OCI-LY7 (cell line): ENCODE measurements at regions not wholly inside any gene's neighbourhood (a gene's known extent, or its start where the extent isn't known, plus 50 kb on each side); places are given as distances from the start of the nearest gene placed in this dataset.

Experiments
- BruUV-seq: library from RNA; stranded (reverse); fragments of 400-500 nt; replicated peaks from 2 replicates; lab custom pipeline; 2021; lab: Mats Ljungman, UMichigan
- CTCF ChIA-PET: fragments of 300-600 bp; sonication (Branson Sonifier 250); formaldehyde crosslinking; loops from one replicate; lab custom pipeline; 2022; ENCODE audit warnings: antibody characterized with exemption; ENCODE audit not compliant: unreplicated experiment; lab: Charles Lee
- POLR2A ChIA-PET: fragments of 300-600 bp; sonication (Branson Sonifier 250); formaldehyde crosslinking; loops from one replicate; lab custom pipeline; 2022; ENCODE audit warnings: antibody characterized with exemption; lab: Charles Lee
- DNase-seq: peaks from one replicate; pipeline ENCODE4 v3.0.0-alpha.2; 2015; ENCODE audit warnings: low spot score
- H2AFZ ChIP-seq: fragments of 200-600 bp; sonication (generic), shearing (Covaris generic); 2 replicates; pipeline ENCODE4 v1.6.1; 2014; ENCODE audit warnings: mild to moderate bottlenecking, antibody characterized with exemption, low read length, moderate library complexity
- H3K27ac ChIP-seq: fragments of 200-600 bp; sonication (generic); 2 replicates; pipeline ENCODE4 v1.5.1; 2014; ENCODE audit warnings: mixed run types, low read depth, mild to moderate bottlenecking, moderate library complexity, low read length, inconsistent platforms; ENCODE audit not compliant: poor library complexity, severe bottlenecking
- H3K36me3 ChIP-seq: fragments of 200-600 bp; sonication (generic); 2 replicates; pipeline ENCODE4 v1.6.1; 2014; ENCODE audit warnings: mild to moderate bottlenecking, antibody characterized with exemption, low read length, moderate library complexity, mixed read lengths; ENCODE audit not compliant: insufficient read depth
- H3K4me1 ChIP-seq: fragments of 200-600 bp; sonication (generic); 2 replicates; pipeline ENCODE4 v1.5.1; 2014; ENCODE audit warnings: mild to moderate bottlenecking, low read length; ENCODE audit not compliant: insufficient read depth, poor library complexity, severe bottlenecking
- H3K4me2 ChIP-seq: fragments of 200-600 bp; sonication (generic); 2 replicates; pipeline ENCODE4 v1.6.1; 2014; ENCODE audit warnings: mild to moderate bottlenecking, low read length
- H3K4me3 ChIP-seq: fragments of 200-600 bp; sonication (generic); 2 replicates; pipeline ENCODE4 v1.5.1; 2014; ENCODE audit warnings: mild to moderate bottlenecking, low read depth, low read length; ENCODE audit not compliant: poor library complexity, severe bottlenecking
- H3K79me2 ChIP-seq: fragments of 200-600 bp; sonication (generic); 2 replicates; pipeline ENCODE4 v1.6.1; 2016; ENCODE audit warnings: low read depth, mild to moderate bottlenecking, low read length, moderate library complexity, mixed read lengths; ENCODE audit not compliant: insufficient read depth
- H3K9me2 ChIP-seq: fragments of 200-600 bp; sonication (generic); 2 replicates; pipeline ENCODE4 v1.6.1; 2016; ENCODE audit warnings: mild to moderate bottlenecking, low read length, mixed read lengths; ENCODE audit not compliant: insufficient read depth
- H3K9me3 ChIP-seq: fragments of 200-600 bp; sonication (generic); 2 replicates; pipeline ENCODE4 v1.6.1; 2014; ENCODE audit warnings: mild to moderate bottlenecking, mixed run types, low read length, mixed read lengths
- H4K20me1 ChIP-seq: fragments of 200-600 bp; sonication (generic); 2 replicates; pipeline ENCODE4 v1.6.1; 2014; ENCODE audit warnings: mild to moderate bottlenecking, antibody characterized with exemption, low read length, moderate library complexity, mixed read lengths; ENCODE audit not compliant: insufficient read depth
- EZH2phosphoT487 ChIP-seq: fragments of 200-600 bp; sonication (generic); IDR thresholded peaks from 2 replicates; pipeline ENCODE4 v1.6.1; 2018; ENCODE audit warnings: low read depth, borderline replicate concordance, mild to moderate bottlenecking, mixed run types, antibody characterized with exemption, low read length, moderate library complexity, mixed read lengths
- intact Hi-C: fragments of 100-400 bp; cut with micrococcal nuclease; formaldehyde crosslinking; loops from one replicate; pipeline ENCODE4 v1.10.0; 2022; ENCODE audit not compliant: unreplicated experiment
- TF ChIP-seq, protein P1 (sequence below): fragments of 200-600 bp; sonication (generic); conservative IDR thresholded peaks from 2 replicates; pipeline ENCODE4 v1.5.1; 2014; ENCODE audit warnings: mild to moderate bottlenecking, antibody characterized with exemption, low read length, moderate library complexity, mixed read lengths

GRCh38 chr6:141989706-141989959, 143.1 kb upstream of the GJE1 start:
- Histone ChIP-seq H3K36me3 (no peaks in the 10 kb centered on the region), H3K4me1 (no peaks in the 10 kb centered on the region), H2AFZ (peak overlapping the region; percentile 10; the same call in 1 of the 2 replicates), H3K9me2 (no peaks in the 10 kb centered on the region), H3K4me2 (no peak overlapping the region), H3K9me3 (no peaks in the 10 kb centered on the region), H3K79me2 (no peaks in the 10 kb centered on the region), H4K20me1 (no peaks in the 10 kb centered on the region), H3K27ac (no peak overlapping the region), H3K4me3 (no peak overlapping the region)
- intact Hi-C loops: loop anchor here (10.0 kb wide), 1 partner anchor 215 kb away; no protein-coding TSS in a partner anchor
- BruUV-seq: no TSS peak
- ChIA-PET CTCF (no interaction called here), POLR2A (interaction anchor here (1.5 kb wide), 1 partner anchor 16 kb away, joined by 3 read pairs; no protein-coding TSS in a partner anchor)
- TF ChIP-seq EZH2phosphoT487: no peak
- TF ChIP-seq, protein P1, sequence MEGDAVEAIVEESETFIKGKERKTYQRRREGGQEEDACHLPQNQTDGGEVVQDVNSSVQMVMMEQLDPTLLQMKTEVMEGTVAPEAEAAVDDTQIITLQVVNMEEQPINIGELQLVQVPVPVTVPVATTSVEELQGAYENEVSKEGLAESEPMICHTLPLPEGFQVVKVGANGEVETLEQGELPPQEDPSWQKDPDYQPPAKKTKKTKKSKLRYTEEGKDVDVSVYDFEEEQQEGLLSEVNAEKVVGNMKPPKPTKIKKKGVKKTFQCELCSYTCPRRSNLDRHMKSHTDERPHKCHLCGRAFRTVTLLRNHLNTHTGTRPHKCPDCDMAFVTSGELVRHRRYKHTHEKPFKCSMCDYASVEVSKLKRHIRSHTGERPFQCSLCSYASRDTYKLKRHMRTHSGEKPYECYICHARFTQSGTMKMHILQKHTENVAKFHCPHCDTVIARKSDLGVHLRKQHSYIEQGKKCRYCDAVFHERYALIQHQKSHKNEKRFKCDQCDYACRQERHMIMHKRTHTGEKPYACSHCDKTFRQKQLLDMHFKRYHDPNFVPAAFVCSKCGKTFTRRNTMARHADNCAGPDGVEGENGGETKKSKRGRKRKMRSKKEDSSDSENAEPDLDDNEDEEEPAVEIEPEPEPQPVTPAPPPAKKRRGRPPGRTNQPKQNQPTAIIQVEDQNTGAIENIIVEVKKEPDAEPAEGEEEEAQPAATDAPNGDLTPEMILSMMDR: no peak
- DNase-seq: no peak

GRCh38 chr6:141988954-141989705, 143.6 kb upstream of the GJE1 start:
- H3K9me3 ChIP-seq: no peaks in the 10 kb centered on the region
- H3K4me1 ChIP-seq: no peaks in the 10 kb centered on the region
- peak; percentile 46 for DNase-seq
- CTCF ChIA-PET: no interaction called here
- H3K79me2 ChIP-seq: no peaks in the 10 kb centered on the region
- no peak overlapping the region for H3K4me2 ChIP-seq
- no peak overlapping the region for H3K27ac ChIP-seq
- no peaks in the 10 kb centered on the region for H3K9me2 ChIP-seq
- H3K4me3 ChIP-seq: no peak overlapping the region
- intact Hi-C loops: loop anchor here (10.0 kb wide), 1 partner anchor 216 kb away; no protein-coding TSS in a partner anchor
- TF ChIP-seq, protein P1: peak; percentile 86
- TF ChIP-seq EZH2phosphoT487: no peak
- BruUV-seq: no TSS peak
- H3K36me3 ChIP-seq: no peaks in the 10 kb centered on the region
- peak overlapping the region; percentile 10; the same call in 1 of the 2 replicates for H2AFZ ChIP-seq
- POLR2A ChIA-PET: interaction anchor here (1.5 kb wide), 1 partner anchor 16 kb away, joined by 3 read pairs; no protein-coding TSS in a partner anchor
- no peaks in the 10 kb centered on the region for H4K20me1 ChIP-seq

GRCh38 chr6:141988327-141988726, 144.4 kb upstream of the GJE1 start:
- no peaks in the 10 kb centered on the region for H3K9me2 ChIP-seq
- H2AFZ ChIP-seq: no peak overlapping the region
- H3K36me3 ChIP-seq: no peaks in the 10 kb centered on the region
- intact Hi-C loops: loop anchor here (10.0 kb wide), 1 partner anchor 216 kb away; no protein-coding TSS in a partner anchor
- no TSS peak for BruUV-seq
- DNase-seq: no peak
- ChIA-PET CTCF (no interaction called here), POLR2A (interaction anchor here (1.2 kb wide), 1 partner anchor 10 kb away, joined by 4 read pairs; no protein-coding TSS in a partner anchor)
- TF ChIP-seq, protein P1: no peak
- TF ChIP-seq EZH2phosphoT487: no peak
- H3K4me1 ChIP-seq: no peaks in the 10 kb centered on the region
- H3K27ac ChIP-seq: no peak overlapping the region
- no peaks in the 10 kb centered on the region for H3K79me2 ChIP-seq
- H3K4me2 ChIP-seq: no peak overlapping the region
- H4K20me1 ChIP-seq: no peaks in the 10 kb centered on the region
- H3K9me3 ChIP-seq: no peaks in the 10 kb centered on the region
- no peak overlapping the region for H3K4me3 ChIP-seq
